K562 (cell line): ENCODE measurements at regions not wholly inside any gene's neighbourhood (a gene's known extent, or its start where the extent isn't known, plus 50 kb on each side); places are given as distances from the start of the nearest gene placed in this dataset.

Source experiments
- ATAC-seq: fragments of 200-7000 bp; cut with Tn5 transposase; 3 replicates; pipeline ENCODE4 v1.9.1; 2020; ENCODE audit warnings: moderate library complexity
- BruUV-seq: library from RNA; stranded (reverse); fragments of 400-500 nt; replicated peaks from 2 replicates; lab custom pipeline; 2021; lab: Mats Ljungman, UMichigan
- CTCF ChIA-PET: fragments of 300-600 bp; formaldehyde crosslinking; extraction: SDS; loops from one replicate; lab custom pipeline; 2021; ENCODE audit warnings: low intra/inter-chr PET ratio; lab: Yijun Ruan, JAX
- POLR2A ChIA-PET: fragments of 300-600, 350-650 bp; sonication (Branson Sonifier 250); formaldehyde crosslinking; extraction: SDS; loops from one replicate; lab custom pipeline; 2021; ENCODE audit warnings: antibody characterized with exemption, inconsistent platforms; lab: Yijun Ruan, JAX
- DNase-seq, 4 experiments: peaks; one replicate each; pipeline versions ENCODE4 v3.0.0 to v3.0.0-alpha.2; 2011 to 2018; ENCODE audit warnings: low spot score in 3 of 4, mixed read lengths in 3 of 4; ENCODE audit errors: extremely low read depth in 1 of 4
- FAIRE-seq: peaks from 2 replicates; lab custom pipeline; 2011; peaks lifted over from hg19 to GRCh38; lab: Jason Lieb, UNC
- H2AFZ ChIP-seq: 2 replicates; pipeline ENCODE4 v1.6.0; 2011; ENCODE audit warnings: low read depth, low read length, control low read depth, inconsistent platforms
- H3K27ac ChIP-seq: fragments of 200-600 bp; 3 replicates; pipeline ENCODE4 v1.8.0; 2011; ENCODE audit warnings: low read depth, mild to moderate bottlenecking, control low read depth, inconsistent platforms, low read length, moderate library complexity, mixed read lengths; ENCODE audit errors: extremely low read depth
- H3K27me3 ChIP-seq, 2 experiments: fragments of 300-600 bp in 1 of 2; 2 replicates in 1 of 2; 3 replicates in 1 of 2; pipeline versions ENCODE4 v1.6.0 to v1.8.0; 2011; ENCODE audit warnings: inconsistent platforms in 2 of 2, low read length in 2 of 2, mild to moderate bottlenecking in 1 of 2, mixed read lengths in 1 of 2, moderate library complexity in 1 of 2; ENCODE audit not compliant: control insufficient read depth in 2 of 2, insufficient read depth in 2 of 2
- H3K36me3 ChIP-seq: fragments of 300-600 bp; 3 replicates; pipeline ENCODE4 v1.8.0; 2011; ENCODE audit warnings: mild to moderate bottlenecking, low read length, inconsistent platforms; ENCODE audit not compliant: control insufficient read depth, insufficient read depth
- H3K4me1 ChIP-seq, 2 experiments: fragments of 200-600 bp in 1 of 2; replicated peaks in 1 of 2; 2 replicates in 1 of 2; 3 replicates in 1 of 2; pipeline versions ENCODE4 v1.5.1 to v1.8.0; 2011; ENCODE audit warnings: inconsistent platforms in 2 of 2, low read length in 2 of 2, mild to moderate bottlenecking in 1 of 2, mixed read lengths in 1 of 2, moderate library complexity in 1 of 2; ENCODE audit not compliant: control insufficient read depth in 2 of 2, insufficient read depth in 2 of 2
- H3K4me2 ChIP-seq: 2 replicates; pipeline ENCODE4 v1.6.1; 2011; ENCODE audit warnings: low read length, control low read depth, inconsistent platforms, mixed read lengths; ENCODE audit not compliant: insufficient read depth
- H3K4me3 ChIP-seq: fragments of 200-600 bp; sonication (generic), shearing (Covaris generic); 2 replicates; pipeline ENCODE4 v1.5.1; 2016; ENCODE audit warnings: control low read depth, inconsistent platforms
- H3K79me2 ChIP-seq: fragments of 200-600 bp; 3 replicates; pipeline ENCODE4 v1.8.0; 2011; ENCODE audit warnings: low read length, inconsistent platforms; ENCODE audit not compliant: control insufficient read depth, insufficient read depth
- H3K9ac ChIP-seq, 2 experiments: 2 replicates each; pipeline versions ENCODE4 v1.6.0 to v1.6.1; 2011; ENCODE audit warnings: low read depth in 2 of 2, low read length in 2 of 2, control low read depth in 1 of 2, inconsistent platforms in 1 of 2, mild to moderate bottlenecking in 1 of 2, mixed read lengths in 1 of 2; ENCODE audit not compliant: insufficient read depth in 1 of 2
- H3K9me1 ChIP-seq: one replicate; pipeline ENCODE4 v1.6.0; 2011; ENCODE audit warnings: inconsistent platforms, mild to moderate bottlenecking, low read length, moderate library complexity; ENCODE audit not compliant: control insufficient read depth, insufficient read depth
- H3K9me3 ChIP-seq: replicated peaks from 2 replicates; pipeline ENCODE4 v1.5.1; 2011; ENCODE audit warnings: low read depth, low read length, inconsistent platforms; ENCODE audit not compliant: control insufficient read depth, insufficient read depth
- H4K20me1 ChIP-seq: replicated peaks from 2 replicates; pipeline ENCODE4 v1.6.1; 2011; ENCODE audit warnings: low read length, inconsistent platforms, mixed read lengths; ENCODE audit not compliant: control insufficient read depth, insufficient read depth
- C11orf30 ChIP-seq: fragments of 450-650 bp; IDR thresholded peaks from 2 replicates; pipeline ENCODE4 v1.6.1; 2016; ENCODE audit warnings: low read depth, mild to moderate bottlenecking
- CEBPB ChIP-seq: fragments of 450-650 bp; IDR thresholded peaks from 2 replicates; pipeline ENCODE4 v1.6.1; 2016; ENCODE audit warnings: missing genetic modification characterization, missing compliant biosample characterization
- FOS ChIP-seq: IDR thresholded peaks from 3 replicates; pipeline ENCODE4 v1.6.1; 2011; ENCODE audit not compliant: insufficient read length; ENCODE audit errors: extremely low read depth
- HMG20B ChIP-seq: fragments of 250-450 bp; sonication (Bioruptor Pico); IDR thresholded peaks from 2 replicates; pipeline ENCODE4 v1.5.0; 2021; ENCODE audit warnings: mild to moderate bottlenecking
- HNRNPLL ChIP-seq: fragments of 200-400 bp; formaldehyde crosslinking; IDR thresholded peaks from 2 replicates; pipeline ENCODE4 v1.6.1; 2017; ENCODE audit warnings: low read length, low read depth, mild to moderate bottlenecking; ENCODE audit not compliant: poor library complexity, severe bottlenecking
- HSF4 ChIP-seq: fragments of 250-450 bp; sonication (Bioruptor Pico); IDR thresholded peaks from 2 replicates; pipeline ENCODE4 v2.1.2; 2022; ENCODE audit warnings: mild to moderate bottlenecking, moderate library complexity, borderline replicate concordance
- MAFF ChIP-seq: IDR thresholded peaks from 2 replicates; pipeline ENCODE4 v1.6.1; 2012; ENCODE audit warnings: low read length, improper control_type of control experiment
- MAFK ChIP-seq: IDR thresholded peaks from 2 replicates; pipeline ENCODE4 v1.6.1; 2011; ENCODE audit warnings: low read length, improper control_type of control experiment
- MEF2A ChIP-seq: IDR thresholded peaks from 2 replicates; pipeline ENCODE4 v1.6.1; 2011; ENCODE audit warnings: low read depth, mild to moderate bottlenecking, low read length, moderate library complexity; ENCODE audit not compliant: control insufficient read depth
- PHTF2 ChIP-seq: fragments of 250-450 bp; sonication (Bioruptor Pico); IDR thresholded peaks from 2 replicates; pipeline ENCODE4 v1.5.0; 2021; ENCODE audit warnings: mild to moderate bottlenecking
- RBM39 ChIP-seq: fragments of 200-400 bp; formaldehyde crosslinking; optimal IDR thresholded peaks from 2 replicates; pipeline ENCODE3; 2018; ENCODE audit warnings: low read depth, low read length
- SIRT6 ChIP-seq: IDR thresholded peaks from one replicate; pipeline ENCODE4 v1.6.1; 2012; ENCODE audit warnings: low read depth, mild to moderate bottlenecking, control low read depth, inconsistent platforms, low read length, moderate library complexity
- SMC3 ChIP-seq: conservative IDR thresholded peaks from 2 replicates; pipeline ENCODE4 v1.6.1; 2011; ENCODE audit warnings: low read depth, low read length, improper control_type of control experiment; ENCODE audit not compliant: insufficient read depth
- TEAD4 ChIP-seq, 2 experiments: sonication (generic) in 1 of 2; formaldehyde crosslinking in 1 of 2; IDR thresholded peaks; 2 replicates each; pipeline versions ENCODE4 v1.6.1 to v1.8.0; 2012 to 2022; ENCODE audit warnings: borderline replicate concordance in 1 of 2, inconsistent platforms in 1 of 2, low read length in 1 of 2, mild to moderate bottlenecking in 1 of 2, missing genetic modification reagents in 1 of 2
- ZFX ChIP-seq: sonication (generic); formaldehyde crosslinking; IDR thresholded peaks from 2 replicates; pipeline ENCODE4 v1.8.0; 2022; ENCODE audit warnings: mild to moderate bottlenecking, missing genetic modification reagents, moderate library complexity
- ZNF146 ChIP-seq: IDR thresholded peaks from one replicate; pipeline ENCODE4 v1.6.1; 2018; ENCODE audit warnings: missing compliant biosample characterization; ENCODE audit not compliant: unreplicated experiment
- ZNF174 ChIP-seq: fragments of 250-450 bp; sonication (Bioruptor Pico); IDR thresholded peaks from 2 replicates; pipeline ENCODE4 v1.4.0; 2020; ENCODE audit warnings: mild to moderate bottlenecking
- ZNF24 ChIP-seq: fragments of 450-650 bp; IDR thresholded peaks from 2 replicates; pipeline ENCODE4 v1.6.1; 2016
- ZNF561 ChIP-seq: fragments of 450-650 bp; formaldehyde crosslinking; conservative IDR thresholded peaks from 2 replicates; pipeline ENCODE4 v1.4.0; 2020; ENCODE audit warnings: mild to moderate bottlenecking, moderate library complexity
- WGBS: fragments of 100-300 bp; shearing (Covaris generic); methylation state at CpG from one replicate; pipeline ENCODE4 v1.1.6; 2016; ENCODE audit warnings: low coverage, mixed read lengths; ENCODE audit not compliant: insufficient coverage; ENCODE audit errors: missing lambda C conversion rate; 5-methylcytosine and 5-hydroxymethylcytosine counted together
- in situ Hi-C: fragments of 300-500 bp; cut with MboI; formaldehyde crosslinking; loops from 4 replicates; pipeline ENCODE4 v1.15.0; 2018; ENCODE audit warnings: inconsistent platforms, mixed read lengths
- intact Hi-C: fragments of 100-400 bp; cut with micrococcal nuclease; formaldehyde crosslinking; loops from 2 replicates; pipeline ENCODE4 v1.14.2; 2022
- TF ChIP-seq, protein P1 (sequence below), 2 experiments: fragments of 200-800 bp in 1 of 2; sonication (Bioruptor generic) in 1 of 2; sonication (generic) in 1 of 2; formaldehyde crosslinking in 1 of 2; IDR thresholded peaks in 1 of 2; conservative IDR thresholded peaks in 1 of 2; 2 replicates each; pipeline versions ENCODE4 v1.5.0 to v1.6.1; 2016 to 2020; ENCODE audit warnings: missing compliant biosample characterization in 1 of 2, missing genetic modification characterization in 1 of 2, missing genetic modification reagents in 1 of 2
- TF ChIP-seq, protein P2 (sequence below): sonication (generic); formaldehyde crosslinking; IDR thresholded peaks from 2 replicates; pipeline ENCODE4 v1.8.1; 2022; ENCODE audit warnings: missing genetic modification reagents
- TF ChIP-seq, protein P3 (sequence below): sonication (generic); formaldehyde crosslinking; IDR thresholded peaks from 2 replicates; pipeline ENCODE4 v1.9.0; 2022; ENCODE audit warnings: mild to moderate bottlenecking, missing genetic modification reagents

DNA sequence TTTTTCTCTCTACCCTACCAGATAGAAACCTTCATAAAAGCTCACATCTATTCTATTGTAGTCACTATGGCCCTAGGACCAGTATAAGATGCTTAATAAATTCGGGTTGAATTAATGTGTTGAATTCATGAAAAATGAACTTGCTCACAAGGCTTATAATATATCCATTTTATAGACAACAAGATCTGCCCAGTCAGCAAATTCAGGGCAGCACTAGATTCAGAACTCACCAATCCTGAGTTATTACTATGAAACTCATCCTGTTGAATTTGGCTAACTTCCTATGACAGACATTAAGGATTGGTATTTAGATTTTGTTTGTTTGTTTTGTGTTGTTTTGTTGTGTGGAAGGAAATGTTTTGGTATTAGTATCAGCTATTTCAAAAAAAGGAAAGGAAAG lies 143.6 kb upstream of the CCNG1 start (continued):
- TF ChIP-seq ZNF174 (CRISPR knock-in tag) (no peak), C11orf30 (peak; percentile 77), MAFF (peak; percentile 94), MEF2A (no peak), PHTF2 (CRISPR knock-in tag) (no peak), MAFK (peak; percentile 97), ZNF561 (no peak), HSF4 (CRISPR knock-in tag) (no peak)
- TF ChIP-seq, protein P1, sequence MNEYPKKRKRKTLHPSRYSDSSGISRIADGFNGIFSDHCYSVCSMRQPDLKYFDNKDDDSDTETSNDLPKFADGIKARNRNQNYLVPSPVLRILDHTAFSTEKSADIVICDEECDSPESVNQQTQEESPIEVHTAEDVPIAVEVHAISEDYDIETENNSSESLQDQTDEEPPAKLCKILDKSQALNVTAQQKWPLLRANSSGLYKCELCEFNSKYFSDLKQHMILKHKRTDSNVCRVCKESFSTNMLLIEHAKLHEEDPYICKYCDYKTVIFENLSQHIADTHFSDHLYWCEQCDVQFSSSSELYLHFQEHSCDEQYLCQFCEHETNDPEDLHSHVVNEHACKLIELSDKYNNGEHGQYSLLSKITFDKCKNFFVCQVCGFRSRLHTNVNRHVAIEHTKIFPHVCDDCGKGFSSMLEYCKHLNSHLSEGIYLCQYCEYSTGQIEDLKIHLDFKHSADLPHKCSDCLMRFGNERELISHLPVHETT (CRISPR knock-in tag; conservative IDR thresholded peaks at IDR 0.05 in 1 of 2, IDR thresholded peaks at IDR 0.05 in 1 of 2), result no peak
- TF ChIP-seq, protein P2, sequence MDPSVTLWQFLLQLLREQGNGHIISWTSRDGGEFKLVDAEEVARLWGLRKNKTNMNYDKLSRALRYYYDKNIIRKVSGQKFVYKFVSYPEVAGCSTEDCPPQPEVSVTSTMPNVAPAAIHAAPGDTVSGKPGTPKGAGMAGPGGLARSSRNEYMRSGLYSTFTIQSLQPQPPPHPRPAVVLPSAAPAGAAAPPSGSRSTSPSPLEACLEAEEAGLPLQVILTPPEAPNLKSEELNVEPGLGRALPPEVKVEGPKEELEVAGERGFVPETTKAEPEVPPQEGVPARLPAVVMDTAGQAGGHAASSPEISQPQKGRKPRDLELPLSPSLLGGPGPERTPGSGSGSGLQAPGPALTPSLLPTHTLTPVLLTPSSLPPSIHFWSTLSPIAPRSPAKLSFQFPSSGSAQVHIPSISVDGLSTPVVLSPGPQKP (CRISPR knock-in tag), result no peak

DNA sequence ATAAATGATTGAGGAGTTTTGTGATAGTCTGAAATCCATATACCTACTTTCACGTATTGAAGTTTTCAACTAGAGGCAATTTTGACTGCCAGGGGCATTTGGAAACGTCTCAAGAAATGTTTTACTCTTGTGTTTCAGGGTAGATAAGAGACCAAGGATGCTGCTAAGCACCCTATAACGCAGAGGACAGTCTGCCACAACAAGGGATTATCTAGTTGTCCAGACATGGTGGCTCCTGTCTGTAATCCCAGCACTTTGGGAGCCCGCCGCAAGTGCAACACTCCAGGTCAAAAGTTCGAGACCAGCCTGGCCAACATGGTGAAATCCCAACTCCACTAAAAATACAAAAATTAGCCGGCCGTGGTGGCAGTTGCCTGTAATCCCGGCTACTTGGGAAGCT lies 133.7 kb upstream of the CCNG1 start:
- DNase-seq (peak in 1 of 4 experiments; percentile 10), FAIRE-seq (no peak), ATAC-seq (peak; percentile 36; the same call in 1 of the 3 replicates)
- Histone ChIP-seq H3K9ac (no peak overlapping the region), H3K79me2 (no peaks in the 10 kb centered on the region), H4K20me1 (no peaks in the 10 kb centered on the region), H3K9me3 (no peaks in the 10 kb centered on the region), H2AFZ (no peak overlapping the region), H3K36me3 (no peaks in the 10 kb centered on the region), H3K27ac (no peak overlapping the region), H3K9me1 (no peaks in the 10 kb centered on the region), H3K27me3 (no peaks in the 10 kb centered on the region), H3K4me1 (no peaks in the 10 kb centered on the region), H3K4me3 (no peak overlapping the region), H3K4me2 (no peak overlapping the region)
- ChIA-PET POLR2A (no interaction called here), CTCF (no interaction called here)
- 0% methylated on average over 9 of the region's 9 CpGs for WGBS
- no TSS peak for BruUV-seq
- intact Hi-C loops (no loop called here), in situ Hi-C loops (no loop called here)
- TF ChIP-seq FOS (no peak), HMG20B (CRISPR knock-in tag) (no peak), RBM39 (no peak), TEAD4 (IDR thresholded peaks at IDR 0.05; ENCODE audit: low read length) (0 out of 2 replicates have a peak, but pooled peaks have one; percentile 9), TEAD4 (CRISPR knock-in tag; IDR thresholded peaks at IDR 0.05; ENCODE audit: borderline replicate concordance) (no peak), CEBPB (tag) (peak; percentile 7; the same call in 1 of the 2 replicates), SMC3 (no peak), ZFX (CRISPR knock-in tag) (no peak), ZNF146 (CRISPR knock-in tag) (no peak), HNRNPLL (no peak), ZNF24 (no peak), SIRT6 (no peak), MEF2A (no peak)
- TF ChIP-seq, protein P3, sequence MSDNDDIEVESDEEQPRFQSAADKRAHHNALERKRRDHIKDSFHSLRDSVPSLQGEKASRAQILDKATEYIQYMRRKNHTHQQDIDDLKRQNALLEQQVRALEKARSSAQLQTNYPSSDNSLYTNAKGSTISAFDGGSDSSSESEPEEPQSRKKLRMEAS, result no peak
